Body of pancreas (tissue), 4 donors: ENCODE measurements at regions not wholly inside any gene's neighbourhood (a gene's known extent, or its start where the extent isn't known, plus 50 kb on each side); places are given as distances from the start of the nearest gene placed in this dataset.

Experiments
- ATAC-seq: fragments of 150-250 bp; one replicate; pipeline ENCODE4 v1.9.1; 2016
- DNase-seq, 4 donors: peaks; one replicate each; pipeline ENCODE4 v3.0.0-alpha.2; 2019
- H3K27ac ChIP-seq, 4 donors: fragments of 200-600 bp; sonication (generic); 1 replicate in 3 of 4; 2 replicates in 1 of 4; pipeline versions ENCODE4 v1.5.1 to v1.6.1; 2016 to 2019; ENCODE audit warnings: mild to moderate bottlenecking in 1 of 4, mixed read lengths in 1 of 4, moderate library complexity in 1 of 4
- H3K27me3 ChIP-seq, 2 donors: fragments of 200-600 bp; sonication (generic); one replicate each; pipeline ENCODE4 v1.6.0; 2016; ENCODE audit warnings: mild to moderate bottlenecking in 1 of 2
- H3K36me3 ChIP-seq, 2 donors: fragments of 200-600 bp; sonication (generic); replicated peaks in 1 of 2; 2 replicates each; pipeline ENCODE4 v1.5.1; 2016; ENCODE audit warnings: low read depth in 2 of 2; ENCODE audit not compliant: insufficient read depth in 1 of 2
- H3K4me1 ChIP-seq: fragments of 200-600 bp; sonication (generic); one replicate; pipeline ENCODE4 v1.6.0; 2016
- H3K4me3 ChIP-seq, 2 donors: fragments of 200-600 bp; sonication (generic); 1 replicate in 1 of 2; 2 replicates in 1 of 2; pipeline ENCODE4 v1.5.1; 2016 to 2019
- H3K9me3 ChIP-seq, 3 donors: fragments of 200-600 bp; sonication (generic); 1 replicate in 2 of 3; 2 replicates in 1 of 3; pipeline ENCODE4 v1.5.1; 2016
- POLR2A ChIP-seq, 3 donors: fragments of 450-650 bp; IDR thresholded peaks; one replicate each; pipeline ENCODE4 v1.6.1; 2016; ENCODE audit warnings: antibody characterized with exemption in 3 of 3, mild to moderate bottlenecking in 2 of 3
- WGBS, 2 donors: methylation state at CpG; one replicate each; pipeline ENCODE4 v1.1.5; 2017; 5-methylcytosine and 5-hydroxymethylcytosine counted together
- intact Hi-C: fragments of 100-400 bp; cut with DNase I; formaldehyde crosslinking; loops from one replicate; pipeline ENCODE4 v1.15.1; 2023
- TF ChIP-seq, protein P1 (sequence below), 7 experiments: fragments of 450-650 bp in 4 of 7; fragments of 200-600 bp in 3 of 7; sonication (generic) in 3 of 7; IDR thresholded peaks; one replicate each; pipeline ENCODE4 v1.5.1; 2016 to 2019; ENCODE audit warnings: antibody characterized with exemption in 7 of 7

DNA sequence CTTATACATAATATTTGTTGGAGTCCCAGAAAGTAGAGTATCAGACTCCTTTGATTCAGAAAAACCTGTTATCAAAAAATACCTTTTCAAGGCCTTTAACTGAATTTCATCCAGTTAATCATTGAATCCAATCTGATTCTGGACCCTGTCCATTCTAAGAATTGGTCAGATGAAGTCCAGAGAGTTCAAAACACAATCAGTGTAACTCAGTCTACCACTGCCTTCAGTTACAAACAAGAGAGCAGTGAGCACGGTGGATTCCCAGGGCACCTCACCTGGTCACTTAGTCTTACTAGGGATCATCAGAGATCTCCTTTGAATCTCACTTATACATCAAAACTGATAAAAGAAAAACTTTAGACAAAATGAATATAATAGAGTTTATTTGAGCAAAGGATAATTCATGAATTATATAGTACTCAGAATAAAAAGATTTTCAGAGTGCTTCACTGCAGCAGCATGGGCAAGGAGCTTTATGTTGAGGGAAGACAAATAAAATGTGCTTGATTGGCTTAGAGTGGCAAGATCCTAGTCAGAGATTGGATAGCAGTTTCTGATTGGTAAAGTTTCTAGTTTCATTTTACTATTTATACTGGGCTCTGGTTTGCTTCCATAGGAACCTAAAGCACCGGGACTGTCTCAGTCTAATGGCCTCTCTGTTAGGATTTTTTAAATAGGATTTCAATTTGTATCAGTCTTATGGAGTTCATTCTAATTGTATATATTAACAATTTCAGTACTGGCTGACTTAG lies 474.9 kb upstream of the GOLIM4 start:
- no peak for ATAC-seq
- H3K4me1 ChIP-seq: peaks cover 6% of the 10 kb centered on the region
- TF ChIP-seq, protein P1, sequence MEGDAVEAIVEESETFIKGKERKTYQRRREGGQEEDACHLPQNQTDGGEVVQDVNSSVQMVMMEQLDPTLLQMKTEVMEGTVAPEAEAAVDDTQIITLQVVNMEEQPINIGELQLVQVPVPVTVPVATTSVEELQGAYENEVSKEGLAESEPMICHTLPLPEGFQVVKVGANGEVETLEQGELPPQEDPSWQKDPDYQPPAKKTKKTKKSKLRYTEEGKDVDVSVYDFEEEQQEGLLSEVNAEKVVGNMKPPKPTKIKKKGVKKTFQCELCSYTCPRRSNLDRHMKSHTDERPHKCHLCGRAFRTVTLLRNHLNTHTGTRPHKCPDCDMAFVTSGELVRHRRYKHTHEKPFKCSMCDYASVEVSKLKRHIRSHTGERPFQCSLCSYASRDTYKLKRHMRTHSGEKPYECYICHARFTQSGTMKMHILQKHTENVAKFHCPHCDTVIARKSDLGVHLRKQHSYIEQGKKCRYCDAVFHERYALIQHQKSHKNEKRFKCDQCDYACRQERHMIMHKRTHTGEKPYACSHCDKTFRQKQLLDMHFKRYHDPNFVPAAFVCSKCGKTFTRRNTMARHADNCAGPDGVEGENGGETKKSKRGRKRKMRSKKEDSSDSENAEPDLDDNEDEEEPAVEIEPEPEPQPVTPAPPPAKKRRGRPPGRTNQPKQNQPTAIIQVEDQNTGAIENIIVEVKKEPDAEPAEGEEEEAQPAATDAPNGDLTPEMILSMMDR (IDR thresholded peaks at IDR 0.05): no peak
- no peak for TF ChIP-seq POLR2A (IDR thresholded peaks at IDR 0.05)
- WGBS, 2 donors: 79 to 85% methylated on average over 2 of the region's 2 CpGs
- no peaks in the 10 kb centered on the region for H3K9me3 ChIP-seq
- no peaks in the 10 kb centered on the region for H3K27me3 ChIP-seq
- H3K4me3 ChIP-seq: no peak overlapping the region
- no peak for DNase-seq
- intact Hi-C loops: no loop called here
- H3K36me3 ChIP-seq: no peaks in the 10 kb centered on the region
- no peak overlapping the region for H3K27ac ChIP-seq

DNA sequence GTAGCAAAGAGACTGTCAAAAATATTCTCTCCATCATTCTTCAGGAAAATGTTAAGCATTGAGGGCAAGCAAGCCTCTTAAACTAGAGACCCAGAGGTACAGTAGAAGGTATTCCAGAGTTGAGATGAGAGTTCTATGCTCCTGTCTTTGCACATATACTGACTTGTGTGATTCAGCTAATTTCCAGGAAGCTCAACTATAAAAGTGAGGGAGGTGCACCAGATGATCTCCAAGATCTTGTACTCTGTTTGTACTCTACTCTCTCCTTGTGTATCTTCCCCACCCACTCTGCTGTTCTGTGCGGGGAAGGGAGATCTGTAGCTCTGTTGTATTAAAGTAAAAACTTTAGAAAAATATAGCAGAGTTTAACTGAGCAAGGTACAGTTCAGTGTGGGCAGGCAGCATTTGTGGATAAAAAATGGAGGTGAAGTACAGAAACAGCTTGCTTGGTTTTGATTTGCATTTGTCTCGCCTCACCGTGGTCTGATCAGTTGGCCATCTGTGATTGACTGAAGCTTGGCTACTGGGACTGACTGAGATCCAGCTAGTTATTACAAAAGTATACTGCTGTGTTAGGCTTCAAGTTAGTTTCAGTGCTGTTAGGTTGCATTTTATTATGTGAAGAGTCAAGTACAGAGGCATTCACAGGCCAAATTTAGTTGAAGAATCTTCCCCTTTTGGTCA lies 463.1 kb upstream of the GOLIM4 start:
- Histone ChIP-seq H3K27me3 (no peaks in the 10 kb centered on the region), H3K4me3 (no peak overlapping the region), H3K9me3 (no peaks in the 10 kb centered on the region), H3K27ac (no peak overlapping the region), H3K36me3 (no peaks in the 10 kb centered on the region), H3K4me1 (no peaks in the 10 kb centered on the region)
- no peak for TF ChIP-seq POLR2A (IDR thresholded peaks at IDR 0.05)
- TF ChIP-seq, protein P1 (IDR thresholded peaks at IDR 0.05): no peak
- DNase-seq (no peak), ATAC-seq (no peak)
- 76 to 86% methylated on average over 3 of the region's 3 CpGs for WGBS, 2 donors
- intact Hi-C loops: no loop called here

DNA sequence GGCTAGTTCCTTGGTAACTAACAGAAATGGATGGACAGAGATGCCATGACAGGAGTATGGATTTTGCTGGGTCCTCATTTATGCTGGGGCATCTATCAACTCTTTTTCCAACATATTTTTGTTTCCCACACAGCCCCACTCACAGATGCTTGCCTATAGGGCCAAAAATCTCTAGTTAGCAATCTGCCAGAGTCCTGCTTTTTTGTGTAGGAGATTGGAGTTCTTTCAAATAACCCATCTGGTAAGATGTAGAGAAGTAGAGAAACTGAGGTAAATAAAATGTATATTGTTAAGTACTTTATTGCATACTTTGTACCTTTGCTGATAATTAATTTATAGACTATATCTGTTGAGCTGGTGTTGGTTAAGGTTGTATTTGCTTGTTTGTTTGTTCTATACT lies 456.5 kb upstream of the GOLIM4 start:
- Histone ChIP-seq H3K27ac (no peak overlapping the region), H3K4me1 (no peaks in the 10 kb centered on the region), H3K27me3 (no peaks in the 10 kb centered on the region), H3K36me3 (no peaks in the 10 kb centered on the region), H3K9me3 (no peaks in the 10 kb centered on the region), H3K4me3 (no peak overlapping the region)
- ATAC-seq (no peak), DNase-seq (no peak)
- intact Hi-C loops: no loop called here
- TF ChIP-seq, protein P1 (IDR thresholded peaks at IDR 0.05): no peak
- no peak for TF ChIP-seq POLR2A (IDR thresholded peaks at IDR 0.05)

GRCh38 chr3:168548719-168549118 lies 453.0 kb upstream of the GOLIM4 start:
- intact Hi-C loops: no loop called here
- no peak overlapping the region for H3K27ac ChIP-seq
- H3K36me3 ChIP-seq: no peaks in the 10 kb centered on the region
- WGBS, 2 donors: 50 to 61% methylated on average over 2 of the region's 2 CpGs
- no peaks in the 10 kb centered on the region for H3K9me3 ChIP-seq
- ATAC-seq (no peak), DNase-seq (no peak)
- TF ChIP-seq POLR2A (IDR thresholded peaks at IDR 0.05): no peak
- TF ChIP-seq, protein P1 (IDR thresholded peaks at IDR 0.05): no peak
- H3K27me3 ChIP-seq: no peaks in the 10 kb centered on the region
- no peaks in the 10 kb centered on the region for H3K4me1 ChIP-seq
- no peak overlapping the region for H3K4me3 ChIP-seq

DNA sequence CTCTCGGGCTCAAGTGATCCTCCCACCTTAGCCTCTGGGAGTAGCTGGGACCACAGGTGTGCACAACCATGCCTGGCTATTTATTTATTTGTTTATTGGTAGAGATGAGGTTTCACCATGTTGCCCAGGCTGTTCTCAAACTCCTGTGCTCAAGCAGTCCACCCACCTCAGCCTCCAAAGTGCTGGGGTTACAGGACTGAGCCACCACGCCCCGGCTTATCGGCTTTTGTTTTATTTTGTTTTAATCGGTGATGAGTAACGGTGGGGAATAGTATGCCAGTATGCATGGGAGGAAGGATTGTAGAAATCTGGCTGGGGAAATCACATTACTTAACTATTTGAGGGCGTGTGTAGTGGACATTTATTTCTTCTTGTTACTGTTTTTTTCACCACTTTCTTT lies 451.0 kb upstream of the GOLIM4 start:
- Histone ChIP-seq H3K9me3 (no peaks in the 10 kb centered on the region), H3K4me1 (no peaks in the 10 kb centered on the region), H3K27ac (no peak overlapping the region), H3K4me3 (no peak overlapping the region), H3K36me3 (no peaks in the 10 kb centered on the region), H3K27me3 (no peaks in the 10 kb centered on the region)
- TF ChIP-seq, protein P1 (IDR thresholded peaks at IDR 0.05): no peak
- no peak for TF ChIP-seq POLR2A (IDR thresholded peaks at IDR 0.05)
- intact Hi-C loops: no loop called here
- 85 to 89% methylated on average over 7 of the region's 7 CpGs for WGBS, 2 donors
- DNase-seq: no peak
- ATAC-seq: no peak
